ENCODE measurements at regions not wholly inside any gene's neighbourhood (a gene's known extent, or its start where the extent isn't known, plus 50 kb on each side); places are given as distances from the start of the nearest gene placed in this dataset.

- no peaks in the 10 kb centered on the region for H3K36me3 ChIP-seq
- TF ChIP-seq, protein P1, sequence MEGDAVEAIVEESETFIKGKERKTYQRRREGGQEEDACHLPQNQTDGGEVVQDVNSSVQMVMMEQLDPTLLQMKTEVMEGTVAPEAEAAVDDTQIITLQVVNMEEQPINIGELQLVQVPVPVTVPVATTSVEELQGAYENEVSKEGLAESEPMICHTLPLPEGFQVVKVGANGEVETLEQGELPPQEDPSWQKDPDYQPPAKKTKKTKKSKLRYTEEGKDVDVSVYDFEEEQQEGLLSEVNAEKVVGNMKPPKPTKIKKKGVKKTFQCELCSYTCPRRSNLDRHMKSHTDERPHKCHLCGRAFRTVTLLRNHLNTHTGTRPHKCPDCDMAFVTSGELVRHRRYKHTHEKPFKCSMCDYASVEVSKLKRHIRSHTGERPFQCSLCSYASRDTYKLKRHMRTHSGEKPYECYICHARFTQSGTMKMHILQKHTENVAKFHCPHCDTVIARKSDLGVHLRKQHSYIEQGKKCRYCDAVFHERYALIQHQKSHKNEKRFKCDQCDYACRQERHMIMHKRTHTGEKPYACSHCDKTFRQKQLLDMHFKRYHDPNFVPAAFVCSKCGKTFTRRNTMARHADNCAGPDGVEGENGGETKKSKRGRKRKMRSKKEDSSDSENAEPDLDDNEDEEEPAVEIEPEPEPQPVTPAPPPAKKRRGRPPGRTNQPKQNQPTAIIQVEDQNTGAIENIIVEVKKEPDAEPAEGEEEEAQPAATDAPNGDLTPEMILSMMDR (IDR thresholded peaks at IDR 0.05; ENCODE audit: low read depth, low read length), result no peak
- H3K9me3 ChIP-seq (ENCODE audit: low read depth), result no peaks in the 10 kb centered on the region
- DNase-seq (ENCODE audit: low read depth in 1 of 2, low spot score in 1 of 2), result peak in 1 of 2 donors; percentile 17
- no peaks in the 10 kb centered on the region for H3K27me3 ChIP-seq
- no peak overlapping the region for H3K27ac ChIP-seq
- H3K4me1 ChIP-seq (ENCODE audit: low read depth), result no peaks in the 10 kb centered on the region
- no peak overlapping the region for H3K4me3 ChIP-seq
Measured at GRCh38 chr6:21333715-21334114, 259.8 kb upstream of the SOX4 start.

GRCh38 chr6:21334651-21335050, 258.9 kb upstream of the SOX4 start:
- DNase-seq (ENCODE audit: low read depth in 1 of 2, low spot score in 1 of 2), result no peak
- H3K9me3 ChIP-seq (ENCODE audit: low read depth), result no peaks in the 10 kb centered on the region
- H3K27me3 ChIP-seq, result no peaks in the 10 kb centered on the region
- no peak overlapping the region for H3K27ac ChIP-seq
- no peaks in the 10 kb centered on the region for H3K4me1 ChIP-seq (ENCODE audit: low read depth)
- H3K36me3 ChIP-seq, result no peaks in the 10 kb centered on the region
- TF ChIP-seq, protein P1 (IDR thresholded peaks at IDR 0.05; ENCODE audit: low read depth, low read length), result no peak
- no peak overlapping the region for H3K4me3 ChIP-seq

DNA sequence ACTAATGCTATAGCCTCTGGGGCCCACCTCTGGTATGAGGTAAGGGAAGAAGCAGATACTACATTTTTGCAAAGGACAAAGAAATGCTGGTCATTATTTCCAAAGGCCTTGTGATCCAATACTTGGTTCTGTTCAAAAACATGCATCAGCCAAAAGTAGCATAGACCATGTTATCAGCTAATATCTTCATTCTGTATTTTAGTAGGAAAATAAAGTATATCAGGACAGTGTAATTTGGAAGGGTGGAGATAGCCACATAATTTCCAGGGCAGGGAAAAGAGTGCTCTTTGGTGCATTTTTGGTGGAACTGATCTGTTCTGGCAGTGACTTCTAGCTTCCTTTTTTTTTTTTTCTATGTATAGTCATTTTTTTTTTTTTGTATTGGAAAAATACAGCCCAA, 258.0 kb upstream of the SOX4 start:
- H3K27me3 ChIP-seq, result no peaks in the 10 kb centered on the region
- H3K36me3 ChIP-seq, result no peaks in the 10 kb centered on the region
- TF ChIP-seq, protein P1 (IDR thresholded peaks at IDR 0.05; ENCODE audit: low read depth, low read length), result no peak
- no peaks in the 10 kb centered on the region for H3K4me1 ChIP-seq (ENCODE audit: low read depth)
- H3K4me3 ChIP-seq, result no peak overlapping the region
- no peaks in the 10 kb centered on the region for H3K9me3 ChIP-seq (ENCODE audit: low read depth)
- no peak for DNase-seq (ENCODE audit: low read depth in 1 of 2, low spot score in 1 of 2)
- no peak overlapping the region for H3K27ac ChIP-seq

DNA sequence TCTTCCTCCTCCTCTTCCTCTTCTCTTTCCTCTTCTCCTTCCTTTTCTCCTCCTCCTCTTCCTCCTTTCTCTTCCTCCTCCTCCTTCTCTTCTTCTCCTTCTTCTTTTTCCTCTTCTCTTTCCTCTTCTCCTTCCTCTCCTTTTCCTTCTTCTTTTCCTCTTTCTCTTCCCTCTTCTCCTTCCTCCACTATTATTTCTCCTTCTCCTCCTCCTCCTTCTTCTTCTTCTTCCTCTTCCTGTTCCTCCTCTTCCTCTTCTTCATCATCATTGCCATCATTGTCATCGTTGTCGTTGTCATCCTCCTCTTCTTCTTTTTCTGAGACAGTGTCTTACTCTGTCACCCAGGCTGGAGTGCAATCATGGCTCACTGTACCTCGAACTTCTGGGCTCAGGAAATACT, 256.3 kb upstream of the SOX4 start:
- DNase-seq (ENCODE audit: low read depth in 1 of 2, low spot score in 1 of 2), result no peak
- Histone ChIP-seq H3K27ac (no peak overlapping the region), H3K36me3 (no peaks in the 10 kb centered on the region), H3K4me3 (no peak overlapping the region), H3K27me3 (no peaks in the 10 kb centered on the region), H3K4me1 (ENCODE audit: low read depth) (peaks cover 9% of the 10 kb centered on the region), H3K9me3 (ENCODE audit: low read depth) (no peaks in the 10 kb centered on the region)
- TF ChIP-seq, protein P1 (IDR thresholded peaks at IDR 0.05; ENCODE audit: low read depth, low read length), result no peak

DNA sequence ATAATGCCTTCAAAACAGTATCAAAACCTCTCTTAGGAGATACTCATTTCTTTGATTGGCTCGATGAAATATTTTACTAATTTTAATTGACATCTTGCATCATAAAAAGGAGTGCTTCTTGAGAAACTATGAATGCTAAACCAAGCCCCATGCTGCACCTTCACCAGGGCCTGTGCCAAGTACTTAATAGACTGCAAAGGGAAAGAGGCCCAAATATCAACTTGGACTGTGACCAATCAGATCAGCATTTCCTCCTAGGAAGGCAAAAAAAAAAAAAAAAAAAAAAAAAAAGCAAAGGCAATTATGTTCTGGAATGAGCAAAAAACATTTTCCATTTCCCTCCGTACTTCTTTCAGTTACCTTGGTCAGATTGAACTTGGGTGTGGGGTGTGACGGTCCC, 253.0 kb upstream of the SOX4 start:
- no peaks in the 10 kb centered on the region for H3K36me3 ChIP-seq
- no peaks in the 10 kb centered on the region for H3K27me3 ChIP-seq
- H3K27ac ChIP-seq, result no peak overlapping the region
- TF ChIP-seq, protein P1 (IDR thresholded peaks at IDR 0.05; ENCODE audit: low read depth, low read length), result no peak
- no peaks in the 10 kb centered on the region for H3K9me3 ChIP-seq (ENCODE audit: low read depth)
- H3K4me3 ChIP-seq, result no peak overlapping the region
- H3K4me1 ChIP-seq (ENCODE audit: low read depth), result peaks cover 15% of the 10 kb centered on the region
- peak in 1 of 2 donors; percentile 18 for DNase-seq (ENCODE audit: low read depth in 1 of 2, low spot score in 1 of 2)

GRCh38 chr6:21341910-21342309, 251.6 kb upstream of the SOX4 start:
- H3K36me3 ChIP-seq, result no peaks in the 10 kb centered on the region
- no peaks in the 10 kb centered on the region for H3K27me3 ChIP-seq
- no peaks in the 10 kb centered on the region for H3K9me3 ChIP-seq (ENCODE audit: low read depth)
- DNase-seq (ENCODE audit: low read depth in 1 of 2, low spot score in 1 of 2), result peak in 1 of 2 donors; percentile 70
- H3K4me1 ChIP-seq (ENCODE audit: low read depth), result peaks cover 15% of the 10 kb centered on the region
- H3K27ac ChIP-seq, result peak overlapping the region; percentile 86
- TF ChIP-seq, protein P1 (IDR thresholded peaks at IDR 0.05; ENCODE audit: low read depth, low read length), result no peak
- no peak overlapping the region for H3K4me3 ChIP-seq

All from cardiac muscle cell (in vitro differentiated cells and primary cell).